ENCODE measurements at regions not wholly inside any gene's neighbourhood (a gene's known extent, or its start where the extent isn't known, plus 50 kb on each side); places are given as distances from the start of the nearest gene placed in this dataset.

GRCh38 chr13:107358866-107359265 lies 790.9 kb upstream of the ARGLU1 start:
- Histone ChIP-seq H3K27ac (replicated peaks in 1 of 4) (no peak overlapping the region), H3K9me3 (no peaks in the 10 kb centered on the region), H3K4me3 (no peak overlapping the region), H3K4me1 (no peaks in the 10 kb centered on the region), H3K36me3 (no peaks in the 10 kb centered on the region), H3K27me3 (no peaks in the 10 kb centered on the region)
- intact Hi-C loops (cut with DNase I), result no loop called here
- no peak for DNase-seq (ENCODE audit: extremely low spot score)
- TF ChIP-seq EP300 (IDR thresholded peaks at IDR 0.05) (no peak), POLR2A (IDR thresholded peaks at IDR 0.05; ENCODE audit: low read depth) (no peak), POLR2AphosphoS5 (IDR thresholded peaks at IDR 0.05) (no peak)
- TF ChIP-seq, protein P1, sequence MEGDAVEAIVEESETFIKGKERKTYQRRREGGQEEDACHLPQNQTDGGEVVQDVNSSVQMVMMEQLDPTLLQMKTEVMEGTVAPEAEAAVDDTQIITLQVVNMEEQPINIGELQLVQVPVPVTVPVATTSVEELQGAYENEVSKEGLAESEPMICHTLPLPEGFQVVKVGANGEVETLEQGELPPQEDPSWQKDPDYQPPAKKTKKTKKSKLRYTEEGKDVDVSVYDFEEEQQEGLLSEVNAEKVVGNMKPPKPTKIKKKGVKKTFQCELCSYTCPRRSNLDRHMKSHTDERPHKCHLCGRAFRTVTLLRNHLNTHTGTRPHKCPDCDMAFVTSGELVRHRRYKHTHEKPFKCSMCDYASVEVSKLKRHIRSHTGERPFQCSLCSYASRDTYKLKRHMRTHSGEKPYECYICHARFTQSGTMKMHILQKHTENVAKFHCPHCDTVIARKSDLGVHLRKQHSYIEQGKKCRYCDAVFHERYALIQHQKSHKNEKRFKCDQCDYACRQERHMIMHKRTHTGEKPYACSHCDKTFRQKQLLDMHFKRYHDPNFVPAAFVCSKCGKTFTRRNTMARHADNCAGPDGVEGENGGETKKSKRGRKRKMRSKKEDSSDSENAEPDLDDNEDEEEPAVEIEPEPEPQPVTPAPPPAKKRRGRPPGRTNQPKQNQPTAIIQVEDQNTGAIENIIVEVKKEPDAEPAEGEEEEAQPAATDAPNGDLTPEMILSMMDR (IDR thresholded peaks at IDR 0.05), result no peak
- WGBS, result 77% methylated on average over 1 of the region's 1 CpG

- no peaks in the 10 kb centered on the region for H3K9me3 ChIP-seq
- H3K4me1 ChIP-seq, result no peaks in the 10 kb centered on the region
- intact Hi-C loops (cut with DNase I), result no loop called here
- H3K27me3 ChIP-seq, result no peaks in the 10 kb centered on the region
- 67% methylated on average over 8 of the region's 8 CpGs for WGBS
- no peak overlapping the region for H3K4me3 ChIP-seq
- DNase-seq (ENCODE audit: extremely low spot score), result no peak
- H3K27ac ChIP-seq (replicated peaks in 1 of 4), result no peak overlapping the region
- TF ChIP-seq POLR2A (IDR thresholded peaks at IDR 0.05; ENCODE audit: low read depth), result no peak
- no peak for TF ChIP-seq POLR2AphosphoS5 (IDR thresholded peaks at IDR 0.05)
- no peak for TF ChIP-seq EP300 (IDR thresholded peaks at IDR 0.05)
- TF ChIP-seq, protein P1 (IDR thresholded peaks at IDR 0.05), result no peak
- H3K36me3 ChIP-seq, result no peaks in the 10 kb centered on the region
Observed at GRCh38 chr13:107351305-107351704, 783.4 kb upstream of the ARGLU1 start.

- no peak for TF ChIP-seq EP300 (IDR thresholded peaks at IDR 0.05)
- TF ChIP-seq, protein P1 (IDR thresholded peaks at IDR 0.05), result no peak
- TF ChIP-seq POLR2AphosphoS5 (IDR thresholded peaks at IDR 0.05), result no peak
- no peak for TF ChIP-seq POLR2A (IDR thresholded peaks at IDR 0.05; ENCODE audit: low read depth)
- H3K27me3 ChIP-seq, result no peaks in the 10 kb centered on the region
- H3K27ac ChIP-seq (replicated peaks in 1 of 4), result no peak overlapping the region
- no peaks in the 10 kb centered on the region for H3K36me3 ChIP-seq
- H3K4me3 ChIP-seq, result no peak overlapping the region
- intact Hi-C loops (cut with DNase I), result no loop called here
- no peak for DNase-seq (ENCODE audit: extremely low spot score)
- H3K9me3 ChIP-seq, result no peaks in the 10 kb centered on the region
- no peaks in the 10 kb centered on the region for H3K4me1 ChIP-seq
- 85% methylated on average over 2 of the region's 2 CpGs for WGBS
Observed at GRCh38 chr13:107348925-107349324, 781.0 kb upstream of the ARGLU1 start.

DNA sequence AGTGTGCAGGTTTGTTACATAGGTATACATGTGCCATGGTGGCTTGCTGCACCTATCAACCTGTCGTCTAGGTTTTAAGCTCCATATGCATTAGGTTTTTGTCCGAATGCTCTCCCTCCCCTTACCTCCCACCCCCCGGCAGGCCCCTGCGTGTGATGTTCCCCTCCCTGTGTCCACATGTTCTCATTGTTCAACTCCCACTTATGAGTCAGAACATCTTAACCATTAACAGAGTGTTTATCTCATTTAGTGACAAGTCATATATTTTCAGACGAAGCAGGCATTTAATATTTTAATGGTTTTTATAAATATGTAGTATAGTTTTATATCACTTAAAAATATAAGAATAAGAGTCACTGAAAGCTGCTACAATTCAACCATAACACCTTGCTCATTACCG lies 780.5 kb upstream of the ARGLU1 start:
- no peak for DNase-seq (ENCODE audit: extremely low spot score)
- 59% methylated on average over 6 of the region's 6 CpGs for WGBS
- no peak overlapping the region for H3K27ac ChIP-seq (replicated peaks in 1 of 4)
- intact Hi-C loops (cut with DNase I), result no loop called here
- H3K27me3 ChIP-seq, result no peaks in the 10 kb centered on the region
- H3K4me1 ChIP-seq, result no peaks in the 10 kb centered on the region
- H3K4me3 ChIP-seq, result no peak overlapping the region
- TF ChIP-seq POLR2AphosphoS5 (IDR thresholded peaks at IDR 0.05) (no peak), EP300 (IDR thresholded peaks at IDR 0.05) (no peak), POLR2A (IDR thresholded peaks at IDR 0.05; ENCODE audit: low read depth) (no peak)
- TF ChIP-seq, protein P1 (IDR thresholded peaks at IDR 0.05), result no peak
- H3K36me3 ChIP-seq, result no peaks in the 10 kb centered on the region
- H3K9me3 ChIP-seq, result no peaks in the 10 kb centered on the region

DNA sequence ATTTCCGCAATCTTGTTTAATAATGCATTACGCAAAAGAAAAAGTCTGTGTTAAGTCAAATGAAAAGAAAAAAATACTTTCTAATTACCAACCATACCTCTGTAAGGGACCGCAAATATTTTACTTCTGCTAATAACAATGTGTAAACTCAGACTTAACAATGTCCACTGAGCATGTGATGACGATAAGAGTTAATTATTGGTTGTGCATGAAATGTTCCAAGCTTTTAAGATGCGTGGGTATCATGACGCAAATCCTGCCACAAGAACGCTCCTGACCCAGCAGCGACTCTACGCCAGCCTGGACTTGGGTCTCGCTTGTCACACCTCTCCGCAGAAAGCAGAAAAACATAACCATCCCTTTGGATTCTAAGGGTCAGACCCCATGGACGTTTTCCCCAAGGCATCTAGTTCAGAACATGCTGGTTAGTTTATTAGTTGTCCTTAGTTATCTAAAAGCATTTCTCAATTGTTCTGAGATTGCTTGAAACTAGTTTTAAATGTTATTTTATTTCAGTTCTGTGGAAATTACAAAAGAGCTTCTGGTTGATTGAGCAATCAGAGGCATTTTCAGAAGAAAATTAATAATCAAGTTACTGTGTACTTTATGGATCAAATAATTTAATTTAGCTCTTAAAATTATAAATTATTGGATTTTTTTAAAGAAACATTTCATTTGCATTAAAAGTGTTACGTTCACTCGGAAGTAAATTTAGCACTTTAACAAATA lies 779.9 kb upstream of the ARGLU1 start:
- intact Hi-C loops (cut with DNase I), result no loop called here
- Histone ChIP-seq H3K36me3 (no peaks in the 10 kb centered on the region), H3K4me3 (no peak overlapping the region), H3K4me1 (no peaks in the 10 kb centered on the region), H3K27me3 (no peaks in the 10 kb centered on the region), H3K9me3 (no peaks in the 10 kb centered on the region), H3K27ac (replicated peaks in 1 of 4) (no peak overlapping the region)
- TF ChIP-seq, protein P1 (IDR thresholded peaks at IDR 0.05), result no peak
- no peak for TF ChIP-seq EP300 (IDR thresholded peaks at IDR 0.05)
- DNase-seq (ENCODE audit: extremely low spot score), result no peak
- 90% methylated on average over 14 of the region's 14 CpGs for WGBS
